Head of caudate nucleus (tissue), 42 donors: ENCODE measurements at regions not wholly inside any gene's neighbourhood (a gene's known extent, or its start where the extent isn't known, plus 50 kb on each side); places are given as distances from the start of the nearest gene placed in this dataset.
"Not testable (repeated sequence)": the region's sequence is repeated elsewhere in the genome, so short reads cannot be mapped to it uniquely, and the experiment has no call there.

Source experiments
- DNase-seq, 42 donors: peaks; one replicate each; pipeline versions ENCODE4 v3.0.0 to v3.0.0-alpha.2; 2020 to 2021; ENCODE audit warnings: mixed read lengths in 7 of 42
- intact Hi-C: fragments of 100-400 bp; cut with DNase I; formaldehyde crosslinking; loops from one replicate; pipeline ENCODE4 v1.15.0; 2022

DNA sequence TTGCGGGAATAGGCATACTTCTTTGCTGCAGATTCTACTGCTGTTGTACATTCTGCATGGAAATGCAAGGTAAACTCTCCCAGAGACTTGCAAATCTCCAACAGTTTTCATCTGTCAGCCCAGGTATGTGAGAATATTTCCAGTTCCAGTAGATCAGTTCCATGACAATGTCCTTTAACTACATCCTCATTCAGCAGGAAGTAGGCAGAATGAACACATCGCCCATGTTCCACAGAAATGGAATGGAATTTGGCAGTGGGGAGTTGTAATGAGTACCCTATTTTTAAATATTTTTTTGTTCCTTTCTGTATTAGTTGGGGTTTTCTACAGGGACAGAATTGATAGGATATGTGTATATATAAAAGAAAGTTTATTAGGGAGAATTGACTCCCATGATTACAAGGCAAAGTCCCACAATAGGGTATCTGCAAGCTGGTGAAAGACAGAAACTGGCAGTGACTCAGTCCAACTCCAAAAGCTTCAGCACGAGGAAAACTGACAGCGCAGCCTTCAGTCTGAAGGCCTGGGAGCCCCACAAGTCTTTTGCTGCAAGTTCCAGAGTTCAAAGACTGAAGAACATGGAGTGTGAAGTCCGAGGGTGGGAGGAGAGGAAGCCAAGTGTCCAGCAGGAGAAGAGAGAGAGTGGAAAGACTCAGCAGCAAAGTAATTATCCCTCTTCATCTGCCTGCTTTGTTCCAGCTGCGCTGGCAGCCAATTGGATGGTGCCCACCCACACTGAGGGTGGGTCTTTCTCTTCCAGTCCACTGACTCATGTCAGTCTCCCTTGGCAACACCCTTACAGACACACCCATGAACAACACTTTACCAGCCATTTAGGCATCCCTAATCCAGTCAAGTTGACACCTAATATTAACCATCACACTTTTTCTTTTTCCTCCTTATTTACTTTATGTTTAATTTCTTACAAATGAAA, 110.4 kb upstream of the SCAF11 start:
- DNase-seq = no peak
- intact Hi-C loops = no loop called here

DNA sequence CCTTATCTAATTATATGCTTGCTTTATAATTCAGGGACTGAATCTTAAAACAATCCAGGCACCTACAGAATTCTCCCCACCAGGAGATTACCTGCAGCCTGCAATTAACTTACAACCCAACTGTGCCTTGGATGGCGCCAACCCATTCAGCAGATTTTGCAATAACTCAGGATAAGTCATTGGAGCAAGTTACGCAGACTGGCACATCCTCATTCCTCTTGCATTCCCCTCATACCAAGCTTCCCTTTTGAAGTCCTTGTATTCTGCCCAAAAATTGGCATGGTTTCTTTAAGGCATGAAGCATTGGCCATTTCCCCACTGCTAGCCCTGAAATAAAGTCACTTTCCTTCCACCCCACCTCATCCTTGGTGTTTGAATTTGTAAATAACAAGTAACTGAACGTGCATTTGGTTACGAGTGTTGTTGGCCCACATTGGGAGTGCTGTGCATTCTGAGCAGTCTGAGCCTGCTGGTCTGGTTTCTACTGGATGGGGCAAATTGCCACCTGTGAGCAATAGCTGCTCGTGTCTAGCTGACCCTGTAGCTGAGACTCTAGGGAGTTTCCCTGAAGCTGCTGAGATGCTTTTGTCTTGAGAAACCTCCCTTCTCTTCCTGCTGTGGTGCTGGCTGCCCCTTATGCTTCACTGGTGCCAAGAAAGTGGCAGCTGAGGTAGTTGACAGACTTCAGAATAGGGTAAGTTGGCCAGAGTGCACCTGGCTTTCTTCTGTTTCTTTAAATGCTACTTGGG, 99.2 kb upstream of the SCAF11 start:
- DNase-seq = no peak
- intact Hi-C loops = no loop called here

DNA sequence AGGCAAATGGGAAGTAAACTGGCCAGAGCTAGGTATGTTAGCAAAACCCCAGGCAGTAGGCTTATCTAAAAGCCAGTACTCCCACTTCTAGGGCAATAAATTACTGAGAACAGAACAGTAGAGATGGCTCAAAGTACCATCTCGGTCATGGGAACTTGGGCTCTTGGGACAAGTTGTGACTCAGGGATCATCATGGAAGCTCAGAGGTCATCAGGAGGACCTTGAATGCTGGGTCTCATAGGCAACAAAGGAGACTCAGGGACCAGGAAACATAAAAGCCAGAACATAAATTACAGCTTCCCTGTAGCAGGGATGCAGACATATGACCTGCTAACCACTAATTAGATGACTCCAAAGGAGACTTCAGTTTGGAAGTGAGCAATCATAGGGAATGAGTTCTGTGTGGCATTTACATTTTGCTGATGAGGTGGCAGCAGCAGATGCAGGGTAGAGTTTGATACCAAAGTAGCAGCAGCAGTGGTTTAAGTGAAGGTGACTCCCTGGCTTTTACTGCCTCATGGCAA, 97.6 kb upstream of the SCAF11 start:
- intact Hi-C loops = no loop called here
- DNase-seq = no peak

DNA sequence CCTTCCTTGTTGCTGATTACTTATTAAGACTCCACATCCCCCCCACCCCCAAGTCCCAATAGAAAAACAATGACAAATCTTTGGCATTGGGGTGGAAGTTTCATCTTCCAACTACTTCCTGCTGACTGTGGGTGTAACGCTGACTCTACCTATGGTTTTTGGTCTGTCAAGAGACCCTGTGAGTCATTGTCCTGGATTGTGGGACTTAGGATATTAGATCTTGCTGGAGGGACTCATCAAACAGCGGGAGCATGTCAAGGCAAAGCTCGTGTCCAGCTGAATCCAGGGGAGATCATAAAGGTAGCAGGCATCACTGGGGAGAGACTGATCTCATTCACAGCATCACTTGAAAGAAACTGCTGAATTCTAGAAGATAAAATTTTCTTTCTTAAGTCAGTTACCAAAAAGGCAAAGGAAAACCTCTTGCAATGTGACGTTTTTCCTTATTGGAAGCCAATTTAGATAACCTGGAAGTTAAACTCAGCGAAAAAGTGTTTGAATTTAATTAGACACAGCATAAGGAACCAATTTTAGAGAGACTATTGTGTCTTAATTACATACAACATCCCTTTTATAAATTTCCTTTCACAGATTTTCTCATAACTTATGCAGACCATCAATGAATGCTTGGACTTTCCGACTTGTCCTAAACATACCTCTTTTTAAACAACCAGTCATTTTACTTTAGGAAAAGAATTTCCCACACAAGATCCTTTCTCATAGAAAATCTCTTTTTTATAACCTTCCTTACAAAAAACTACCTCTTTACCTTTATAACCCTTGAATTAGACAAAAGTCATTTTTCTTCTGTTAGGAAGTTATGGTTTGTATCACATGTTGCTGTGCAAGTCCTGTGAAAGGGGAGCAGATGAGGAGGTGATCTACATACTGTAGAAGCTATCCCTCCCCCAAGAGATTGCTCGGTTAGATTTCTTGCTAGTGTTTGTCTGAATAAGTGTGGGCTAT, 94.6 kb upstream of the SCAF11 start:
- no peak for DNase-seq
- intact Hi-C loops = no loop called here

DNA sequence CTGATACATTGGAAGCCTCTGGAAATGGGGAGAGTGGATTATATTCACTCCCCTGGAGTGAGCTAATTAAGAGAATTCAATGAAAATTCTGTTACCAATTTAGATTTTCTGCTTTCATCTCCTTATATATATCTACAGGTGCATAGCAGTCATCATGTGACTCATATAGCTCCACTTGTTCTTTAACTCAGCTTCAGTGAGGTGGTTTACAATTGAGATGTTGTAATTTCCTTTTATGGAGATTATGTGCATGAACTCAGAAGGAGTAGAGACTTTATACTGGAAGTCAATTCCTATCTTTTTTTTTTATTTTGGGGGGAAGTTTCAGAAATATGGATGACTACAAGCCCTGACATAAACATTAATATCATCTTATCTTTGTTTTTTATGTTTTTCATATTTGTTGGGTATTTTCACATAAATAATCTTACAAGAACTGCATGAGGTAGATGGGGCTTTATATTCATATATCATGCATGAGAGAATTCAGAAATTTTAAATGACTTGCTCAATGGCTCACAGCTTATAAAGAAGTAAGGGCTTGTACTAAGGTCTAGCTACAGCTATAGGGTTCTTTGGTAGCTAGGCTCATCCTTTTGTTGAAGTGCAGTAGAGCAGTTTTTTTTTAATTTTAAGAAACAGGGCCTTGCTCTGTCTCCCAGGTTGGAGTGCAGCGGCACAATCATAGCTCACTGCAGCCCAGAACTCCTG, 92.3 kb upstream of the SCAF11 start:
- intact Hi-C loops = no loop called here
- DNase-seq = no peak

DNA sequence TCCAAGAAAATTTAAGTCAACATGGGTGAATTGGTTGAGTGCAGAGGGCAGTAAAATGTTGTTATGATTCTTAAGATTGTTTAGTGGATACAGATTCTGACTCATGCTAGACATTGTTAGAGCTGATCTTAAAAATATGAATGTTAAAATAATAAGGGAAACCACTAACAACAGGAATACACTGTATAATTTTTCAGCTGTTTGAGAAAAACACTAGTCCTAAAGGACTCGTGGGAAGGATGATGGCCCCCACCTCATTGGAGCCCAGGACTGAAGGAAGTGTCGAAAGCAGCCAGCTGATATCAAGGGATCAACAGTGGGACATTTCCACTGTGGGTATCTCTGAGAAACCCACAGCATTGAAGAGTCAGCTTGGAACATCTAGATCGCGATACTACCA, 82.9 kb upstream of the SCAF11 start:
- intact Hi-C loops = no loop called here
- no peak for DNase-seq

DNA sequence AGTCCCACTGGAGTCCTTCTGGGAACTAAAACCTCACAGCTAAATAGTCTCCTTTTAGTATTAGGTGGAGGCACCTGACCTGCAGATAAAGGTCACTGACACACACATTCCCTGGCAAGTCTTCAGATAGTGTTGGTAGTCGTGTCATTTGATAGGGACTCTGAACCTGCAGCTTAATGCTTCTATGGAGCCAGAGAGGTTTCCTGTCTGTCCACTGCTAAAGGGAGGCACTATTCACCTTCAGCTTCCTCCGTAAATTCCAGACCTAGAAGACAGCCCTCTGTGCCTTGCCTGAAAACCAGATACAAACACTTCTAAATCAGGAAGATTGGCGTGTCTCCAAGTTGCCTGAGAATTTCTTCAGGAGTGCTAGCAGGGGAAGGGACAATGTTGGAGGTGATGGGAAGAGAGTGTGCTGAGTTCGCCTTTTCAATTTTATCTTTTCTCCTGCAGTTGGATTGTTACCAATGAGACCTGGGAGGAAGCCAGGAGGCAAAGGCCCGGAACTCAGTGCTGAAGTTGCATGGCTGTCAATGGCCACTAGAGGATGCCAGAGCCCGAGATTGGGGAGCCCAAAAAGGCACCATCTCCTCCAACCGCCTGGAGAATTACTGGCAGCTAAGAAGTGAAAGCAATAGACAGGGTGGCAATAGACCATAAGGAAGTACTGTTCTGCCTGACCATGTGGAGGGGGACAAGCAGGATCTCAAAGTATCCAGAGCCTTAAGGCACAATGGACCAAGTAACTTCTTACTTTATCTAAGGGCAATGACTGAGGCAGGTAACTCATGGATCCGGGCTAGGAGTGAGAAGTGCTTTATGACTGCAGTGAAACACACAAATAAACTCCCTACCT, 81.6 kb upstream of the SCAF11 start:
- intact Hi-C loops = no loop called here
- peak; percentile 4 to 81 (median 60) for DNase-seq

DNA sequence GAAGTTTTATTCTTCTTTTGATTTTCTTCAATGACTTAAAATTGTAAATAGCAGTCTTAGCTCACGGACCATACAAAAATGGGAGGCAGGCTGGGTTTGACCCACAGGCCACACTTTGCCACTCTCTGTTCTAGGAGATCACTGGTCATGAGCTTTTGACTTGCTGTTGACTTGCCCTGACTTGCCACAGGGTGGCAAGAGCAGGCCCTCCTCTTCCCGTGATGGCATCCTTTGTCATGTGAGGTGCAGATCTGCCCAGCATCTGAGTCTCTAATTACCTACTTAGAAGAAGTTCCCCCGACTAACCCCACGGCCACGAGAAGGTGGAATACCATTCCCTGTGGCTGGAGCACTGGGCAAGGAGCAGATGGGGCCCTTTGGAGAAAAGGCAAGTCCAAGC, 81.0 kb upstream of the SCAF11 start:
- no peak for DNase-seq
- intact Hi-C loops = no loop called here

DNA sequence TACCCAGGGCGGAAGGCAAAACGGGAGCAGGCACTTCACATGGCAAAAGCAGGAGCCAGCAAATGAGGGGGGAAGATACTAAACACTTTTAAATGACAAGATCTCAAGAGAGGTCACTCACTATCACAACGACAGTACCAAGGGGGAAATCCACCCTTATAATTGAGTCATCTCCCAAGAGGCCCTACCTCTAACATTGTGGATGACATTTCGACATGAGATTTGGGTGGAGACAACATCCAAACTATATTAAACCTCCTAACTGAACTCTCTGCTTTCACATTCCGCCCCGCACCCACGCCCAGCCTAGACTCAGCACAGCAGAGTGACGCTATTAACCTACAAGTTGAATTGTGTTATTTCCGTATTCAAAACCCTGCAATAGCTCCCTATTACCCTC, 76.7 kb upstream of the SCAF11 start:
- DNase-seq = no peak
- intact Hi-C loops = no loop called here

DNA sequence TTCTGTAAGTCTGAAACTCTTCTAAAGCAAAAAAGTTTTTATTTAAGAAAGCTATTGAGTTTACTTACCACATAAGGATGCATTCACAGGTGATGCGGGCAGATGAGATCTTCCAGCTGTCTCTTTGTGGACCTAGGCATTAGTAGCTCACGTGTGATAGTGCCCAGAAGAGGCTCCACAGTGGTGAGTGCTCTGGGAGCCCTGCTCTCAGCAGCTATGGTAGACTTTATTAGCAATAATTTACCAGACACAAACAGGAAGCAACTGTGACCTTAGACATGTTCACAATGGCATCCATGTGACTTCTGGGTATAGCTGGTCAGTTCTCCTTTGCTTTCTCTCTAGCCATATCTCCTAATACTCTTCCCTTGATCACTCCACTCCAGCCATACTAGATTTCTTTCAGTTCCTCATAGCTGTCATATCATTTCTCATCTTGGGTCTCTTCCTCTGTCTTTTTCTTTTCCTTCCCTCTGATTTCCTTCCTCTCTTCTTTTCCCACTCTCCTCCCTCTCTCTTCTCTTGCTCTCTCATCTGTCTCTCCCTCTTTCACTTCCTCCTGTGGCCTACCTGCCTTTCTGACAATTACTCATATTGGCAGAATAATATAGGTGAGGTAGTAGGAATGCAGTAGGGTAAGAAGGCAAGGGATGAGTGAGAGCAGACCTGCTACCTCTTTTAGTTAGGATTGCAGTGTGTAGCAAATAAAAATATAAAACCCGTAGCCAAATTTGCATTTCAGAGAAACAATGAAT, 75.2 kb upstream of the SCAF11 start:
- DNase-seq = no peak
- intact Hi-C loops = no loop called here

DNA sequence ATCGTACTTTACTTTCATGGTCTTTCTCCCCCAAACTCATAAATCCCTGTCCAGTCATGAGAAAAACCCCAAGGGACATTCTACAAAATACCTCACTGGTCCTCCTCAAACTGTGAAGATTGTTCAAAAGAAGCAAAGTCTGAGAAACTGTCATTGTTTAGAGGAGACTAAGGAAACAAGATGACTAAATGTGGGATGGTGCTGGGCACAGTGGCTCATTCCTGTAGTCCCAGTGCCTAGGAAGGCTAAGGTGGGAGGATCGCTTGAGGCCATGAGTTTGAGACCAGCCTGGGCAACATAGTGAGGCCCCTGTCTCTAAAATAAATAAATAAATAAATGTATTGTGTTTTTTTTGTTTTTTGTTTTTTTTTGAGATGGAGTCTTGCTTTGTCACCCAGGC, 74.2 kb upstream of the SCAF11 start:
- no peak for DNase-seq
- intact Hi-C loops = no loop called here

DNA sequence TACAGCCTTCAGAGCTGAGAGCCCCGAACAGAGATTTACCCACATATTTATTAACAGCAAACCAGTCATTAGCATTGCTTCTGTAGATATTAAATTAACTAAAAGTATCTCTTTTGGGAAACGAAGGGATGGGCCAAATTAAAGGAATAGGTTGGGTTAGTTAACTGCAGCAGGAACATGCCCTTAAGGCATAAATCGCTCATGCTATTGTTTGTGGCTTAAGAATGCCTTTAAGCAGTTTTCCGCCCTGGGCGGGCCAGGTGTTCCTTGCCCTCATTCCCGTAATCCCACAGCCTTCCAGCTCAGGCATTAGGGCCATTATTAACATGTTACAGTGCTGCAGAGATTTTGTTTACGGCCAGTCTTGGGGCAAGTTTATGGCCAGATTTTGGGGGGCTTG, 68.3 kb upstream of the SCAF11 start:
- DNase-seq, intact Hi-C loops: not testable (repeated sequence)

DNA sequence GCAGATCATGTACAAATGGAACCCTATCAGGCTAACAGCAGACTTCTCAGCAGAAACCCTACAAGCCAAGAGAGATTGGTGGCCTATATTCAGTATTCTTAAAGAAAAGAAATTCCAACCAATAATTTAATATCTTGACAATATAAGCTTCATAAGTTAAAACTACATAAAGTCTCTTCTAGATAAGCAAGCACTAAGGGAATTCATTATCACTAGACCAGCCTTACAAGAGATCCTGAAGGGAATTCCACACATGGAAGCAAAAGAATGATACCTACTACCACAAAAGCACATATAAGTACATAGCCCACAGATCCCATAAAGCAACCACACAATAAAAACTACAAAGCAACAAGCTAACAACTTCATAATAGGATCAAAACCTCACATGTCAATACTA, 60.4 kb upstream of the SCAF11 start:
- DNase-seq = no peak
- intact Hi-C loops = no loop called here

DNA sequence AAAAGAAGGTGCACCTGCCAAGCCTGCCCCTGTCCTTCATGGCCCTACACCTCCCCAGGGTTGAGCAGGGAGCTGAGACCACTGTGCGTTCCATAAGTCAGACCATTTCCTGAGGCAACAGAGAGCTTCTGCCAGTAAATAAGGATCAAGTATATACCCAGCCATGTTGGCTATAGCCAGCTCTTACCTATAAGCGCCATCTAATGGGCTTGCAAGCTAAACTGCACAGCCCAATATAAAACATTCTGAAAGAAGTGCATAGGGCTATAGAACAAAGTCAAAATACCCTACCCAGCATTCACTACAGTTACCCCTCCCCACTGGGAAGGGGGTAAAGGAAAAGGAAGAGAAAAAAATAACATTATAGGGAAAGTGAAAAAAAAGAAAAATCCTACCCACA, 59.3 kb upstream of the SCAF11 start:
- intact Hi-C loops = no loop called here
- no peak for DNase-seq

DNA sequence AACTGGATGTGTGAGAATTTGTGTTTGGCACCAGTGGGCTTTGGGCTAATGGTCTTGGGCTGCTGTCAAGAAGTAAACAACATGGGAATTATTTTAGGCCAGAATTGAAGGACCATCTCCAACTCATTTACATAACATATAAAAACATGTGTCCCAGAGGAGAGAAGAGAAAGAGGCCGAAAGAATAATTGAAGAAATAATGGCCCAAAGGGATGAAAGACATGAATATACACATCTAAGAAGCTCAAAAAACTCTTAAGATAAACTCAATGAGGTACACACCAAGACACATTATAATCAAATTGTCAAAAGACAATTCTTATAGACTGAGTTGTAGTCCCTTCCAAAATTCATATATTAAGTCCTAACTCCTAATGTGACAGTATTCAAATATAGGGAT, 56.1 kb upstream of the SCAF11 start:
- DNase-seq = no peak
- intact Hi-C loops = no loop called here

DNA sequence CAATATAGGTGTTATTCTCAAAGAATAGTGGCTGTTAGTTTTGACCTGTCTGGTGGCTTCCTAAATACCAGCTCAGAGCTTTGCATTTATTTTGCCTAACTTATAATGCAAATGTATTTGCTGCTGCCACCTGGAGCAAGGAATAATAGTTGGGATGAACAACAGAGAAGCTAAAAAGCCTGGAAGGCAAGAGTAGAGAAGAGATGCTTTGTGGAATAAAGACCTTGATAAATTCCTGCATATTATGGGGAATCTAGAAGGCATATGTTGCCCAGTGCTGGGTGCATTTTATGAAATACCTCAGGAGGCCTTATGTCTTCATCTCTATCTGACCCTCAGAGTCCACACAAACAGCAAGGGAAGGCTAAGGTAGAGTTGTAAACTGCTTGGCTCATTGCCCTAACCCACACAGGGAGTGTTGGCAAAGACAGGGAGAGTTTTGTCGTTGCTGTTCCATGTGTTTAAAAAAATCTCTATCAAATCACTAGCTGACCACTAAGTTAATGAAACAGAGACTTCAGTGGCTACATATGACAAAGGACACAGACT, 53.7 kb upstream of the SCAF11 start:
- intact Hi-C loops = no loop called here
- no peak for DNase-seq
